ENCODE measurements at regions not wholly inside any gene's neighbourhood (a gene's known extent, or its start where the extent isn't known, plus 50 kb on each side); places are given as distances from the start of the nearest gene placed in this dataset.

DNA sequence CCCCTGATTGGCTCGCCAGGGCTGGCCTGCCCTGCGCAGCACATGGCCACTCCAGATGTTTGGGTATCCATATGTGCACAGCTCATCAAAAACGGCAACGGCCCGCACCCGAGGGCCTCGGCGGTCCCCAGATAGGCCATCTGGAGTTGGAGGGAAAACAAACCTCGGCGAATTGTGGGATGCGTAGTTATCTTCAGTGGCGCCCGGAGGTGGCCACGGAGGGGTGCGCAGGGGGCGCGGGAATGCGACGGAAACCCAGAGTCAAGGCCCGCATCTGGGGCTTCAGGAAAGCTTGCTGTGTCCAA, 156.5 kb downstream of the TLE3 start:
- ATAC-seq (ENCODE audit: low FRiP score), result no peak

DNA sequence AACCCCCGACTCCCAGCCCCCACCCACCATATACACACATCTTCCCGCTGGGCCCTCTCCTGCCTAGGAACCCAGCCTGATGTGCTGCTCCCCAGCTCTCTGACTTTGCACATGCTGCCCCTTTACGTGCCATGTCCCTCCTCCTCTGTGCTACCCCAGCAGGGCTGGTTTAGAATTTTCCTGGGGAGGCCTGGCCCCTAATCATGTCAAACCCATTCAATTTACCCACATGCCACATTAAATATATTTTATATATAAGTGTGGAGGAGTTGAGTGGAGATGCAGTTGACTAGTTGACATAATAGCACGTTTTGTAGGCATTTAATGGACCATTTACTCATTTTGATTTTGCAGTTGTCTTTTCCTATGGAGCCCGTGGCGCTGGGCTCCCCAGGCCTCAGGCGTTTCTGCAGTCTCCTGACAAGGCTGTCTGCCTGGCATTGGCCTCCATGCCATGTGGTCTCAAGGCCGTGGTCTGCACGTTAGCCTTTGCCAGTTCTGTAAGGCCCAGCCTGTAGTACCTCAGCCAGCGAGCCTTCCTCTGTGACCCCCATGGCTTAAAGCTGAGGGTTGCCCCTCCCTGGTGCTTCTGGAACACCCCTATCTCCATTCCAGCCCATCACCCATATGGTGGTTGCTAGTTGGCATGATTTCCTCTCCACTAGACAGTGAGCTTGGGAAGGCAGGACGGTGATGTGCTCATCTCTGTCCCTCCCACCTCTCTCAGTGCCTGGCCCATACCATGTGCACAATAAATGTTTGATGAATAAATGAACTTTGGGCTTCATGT, 155.8 kb downstream of the TLE3 start:
- no peak for DNase-seq (ENCODE audit: low spot score)
- TF ChIP-seq, protein P1, sequence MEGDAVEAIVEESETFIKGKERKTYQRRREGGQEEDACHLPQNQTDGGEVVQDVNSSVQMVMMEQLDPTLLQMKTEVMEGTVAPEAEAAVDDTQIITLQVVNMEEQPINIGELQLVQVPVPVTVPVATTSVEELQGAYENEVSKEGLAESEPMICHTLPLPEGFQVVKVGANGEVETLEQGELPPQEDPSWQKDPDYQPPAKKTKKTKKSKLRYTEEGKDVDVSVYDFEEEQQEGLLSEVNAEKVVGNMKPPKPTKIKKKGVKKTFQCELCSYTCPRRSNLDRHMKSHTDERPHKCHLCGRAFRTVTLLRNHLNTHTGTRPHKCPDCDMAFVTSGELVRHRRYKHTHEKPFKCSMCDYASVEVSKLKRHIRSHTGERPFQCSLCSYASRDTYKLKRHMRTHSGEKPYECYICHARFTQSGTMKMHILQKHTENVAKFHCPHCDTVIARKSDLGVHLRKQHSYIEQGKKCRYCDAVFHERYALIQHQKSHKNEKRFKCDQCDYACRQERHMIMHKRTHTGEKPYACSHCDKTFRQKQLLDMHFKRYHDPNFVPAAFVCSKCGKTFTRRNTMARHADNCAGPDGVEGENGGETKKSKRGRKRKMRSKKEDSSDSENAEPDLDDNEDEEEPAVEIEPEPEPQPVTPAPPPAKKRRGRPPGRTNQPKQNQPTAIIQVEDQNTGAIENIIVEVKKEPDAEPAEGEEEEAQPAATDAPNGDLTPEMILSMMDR (IDR thresholded peaks at IDR 0.05), result no peak
- no peak for ATAC-seq (ENCODE audit: low FRiP score)

More for the DNA sequence above, 156.5 kb downstream of the TLE3 start:
- TF ChIP-seq, protein P1 (IDR thresholded peaks at IDR 0.05), result no peak
- no peak for DNase-seq (ENCODE audit: low spot score)

DNA sequence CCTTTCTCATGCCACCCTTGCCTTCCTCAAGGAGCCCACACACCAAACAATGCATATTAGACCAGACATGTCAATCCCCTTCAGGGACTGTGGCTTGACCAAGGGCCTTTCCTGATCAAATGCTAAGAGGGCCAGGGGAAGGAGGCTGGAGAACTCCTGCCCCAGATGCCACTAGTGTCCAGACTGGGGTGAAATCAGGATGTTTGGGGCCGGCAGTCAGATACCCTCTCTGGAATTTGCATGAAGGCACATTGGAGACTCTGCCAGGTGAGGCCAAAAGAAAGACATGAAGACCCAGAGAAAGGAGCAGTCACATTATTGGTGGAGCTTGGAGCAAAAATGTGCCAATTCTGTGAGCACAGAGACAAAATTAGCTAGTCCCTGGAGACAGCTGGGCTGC, 154.1 kb downstream of the TLE3 start:
- no peak for DNase-seq (ENCODE audit: low spot score)

DNA sequence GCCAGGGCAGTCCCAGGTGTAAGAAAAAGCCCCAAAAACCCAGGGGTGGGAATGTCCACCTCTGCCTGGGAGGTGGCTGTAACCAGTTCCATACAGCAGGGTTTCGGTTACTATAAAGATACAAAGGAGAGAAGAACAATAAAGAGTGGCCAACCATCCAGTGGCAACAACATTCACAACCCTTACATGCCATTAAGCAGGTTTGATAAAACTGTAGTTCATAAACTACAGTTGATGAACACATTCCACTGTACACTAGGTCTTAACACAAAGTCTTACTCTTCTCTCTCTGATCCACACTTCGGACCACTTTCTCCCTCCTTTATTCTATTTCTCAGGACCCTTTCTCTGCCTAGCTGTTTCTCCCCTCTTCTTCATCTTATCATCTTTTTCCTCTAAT, 152.0 kb downstream of the TLE3 start:
- DNase-seq (ENCODE audit: low spot score) (no peak), ATAC-seq (ENCODE audit: low FRiP score) (no peak)
- TF ChIP-seq, protein P1 (IDR thresholded peaks at IDR 0.05), result no peak

More for the DNA sequence above, 154.1 kb downstream of the TLE3 start:
- TF ChIP-seq, protein P1 (IDR thresholded peaks at IDR 0.05), result no peak
- no peak for ATAC-seq (ENCODE audit: low FRiP score)

DNA sequence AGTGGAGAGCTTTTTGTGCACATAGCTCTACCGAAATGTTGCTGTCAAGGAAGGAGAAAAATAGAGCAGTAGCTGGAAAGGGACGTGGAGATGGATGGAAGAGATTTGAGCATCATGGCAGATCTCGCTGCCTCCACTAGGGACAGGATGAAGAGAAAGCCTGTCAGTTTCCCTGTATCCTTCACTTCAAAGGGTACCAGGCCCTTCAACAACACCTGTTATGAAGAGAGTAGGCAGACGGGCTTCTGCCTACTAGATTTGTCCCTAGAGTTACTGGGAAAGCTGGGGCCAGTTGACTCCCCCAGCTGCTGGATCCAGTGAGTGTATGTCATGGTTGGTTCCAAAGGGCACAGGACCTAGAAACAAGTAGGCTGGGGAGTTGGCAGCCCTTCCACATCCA, 150.8 kb downstream of the TLE3 start:
- no peak for ATAC-seq (ENCODE audit: low FRiP score)
- TF ChIP-seq, protein P1 (IDR thresholded peaks at IDR 0.05), result no peak
- DNase-seq (ENCODE audit: low spot score), result no peak

DNA sequence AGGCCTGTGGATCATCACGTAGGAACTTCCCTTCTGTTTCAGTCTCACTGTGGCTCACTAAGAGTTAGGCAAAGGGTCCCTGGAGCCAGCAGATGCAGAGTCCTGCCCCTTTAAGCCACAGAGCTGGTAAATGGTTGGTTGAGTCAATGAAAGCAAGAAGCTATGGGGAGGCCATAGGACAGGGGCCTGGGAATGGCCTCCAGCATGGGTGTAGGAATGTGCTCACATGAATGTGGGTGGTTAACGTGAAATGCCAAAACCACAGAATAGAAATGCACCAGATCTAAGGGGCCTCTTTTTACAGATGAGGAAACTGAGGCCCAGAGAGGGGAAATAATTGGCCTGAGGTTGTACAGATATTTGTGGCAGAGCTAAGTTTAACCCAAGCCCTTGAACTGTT, 150.3 kb downstream of the TLE3 start:
- no peak for ATAC-seq (ENCODE audit: low FRiP score)
- TF ChIP-seq, protein P1 (IDR thresholded peaks at IDR 0.05), result no peak
- DNase-seq (ENCODE audit: low spot score), result no peak

DNA sequence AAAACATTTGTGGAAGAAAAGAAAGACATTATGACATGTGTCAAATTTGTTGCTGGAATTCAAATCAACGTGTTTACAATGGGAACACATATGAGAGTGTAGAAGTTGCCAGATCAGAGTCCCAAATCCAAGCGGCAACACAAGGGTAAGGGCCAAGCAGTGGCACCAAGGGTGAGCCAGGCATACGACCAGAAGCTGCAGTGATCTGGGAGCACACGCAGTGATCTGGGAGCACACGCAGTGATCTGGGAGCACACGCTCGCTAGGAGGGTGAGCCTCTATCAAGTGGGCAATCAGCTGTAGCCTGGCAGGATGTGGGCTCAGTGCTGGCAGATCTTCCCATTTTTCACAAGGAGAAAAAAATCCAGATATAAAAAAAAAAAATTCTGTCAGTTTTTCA, 148.2 kb downstream of the TLE3 start:
- TF ChIP-seq, protein P1 (IDR thresholded peaks at IDR 0.05), result no peak
- ATAC-seq (ENCODE audit: low FRiP score) (no peak), DNase-seq (ENCODE audit: low spot score) (no peak)
